H1 (cell line): ENCODE measurements at regions not wholly inside any gene's neighbourhood (a gene's known extent, or its start where the extent isn't known, plus 50 kb on each side); places are given as distances from the start of the nearest gene placed in this dataset.

Experiments used
- CTCF ChIA-PET: fragments of 300-600 bp; sonication (Branson Sonifier 250); formaldehyde crosslinking; loops from one replicate; lab custom pipeline; 2021; ENCODE audit not compliant: partially characterized antibody; lab: Charles Lee
- POLR2A ChIA-PET: fragments of 300-600 bp; sonication (Branson Sonifier 250); formaldehyde crosslinking; loops from one replicate; lab custom pipeline; 2021; ENCODE audit warnings: inconsistent platforms; ENCODE audit not compliant: partially characterized antibody; lab: Charles Lee
- DNase-seq, 2 experiments: peaks; one replicate each; pipeline versions ENCODE4 v3.0.0 to v3.0.0-alpha.2; 2010 to 2022; ENCODE audit warnings: low spot score in 2 of 2, low read depth in 1 of 2, mixed read lengths in 1 of 2
- FAIRE-seq: peaks from 2 replicates; lab custom pipeline; 2011; peaks lifted over from hg19 to GRCh38; lab: Jason Lieb, UNC
- H2AFZ ChIP-seq: 2 replicates; pipeline ENCODE4 v1.8.1; 2012; ENCODE audit warnings: low read length, inconsistent platforms
- H2AK5ac ChIP-seq: 2 replicates; pipeline ENCODE4 v1.6.1; 2013; ENCODE audit warnings: low read depth, low read length
- H2BK120ac ChIP-seq: replicated peaks from 2 replicates; pipeline ENCODE3; 2013; ENCODE audit warnings: low read depth, low read length, inconsistent platforms
- H2BK12ac ChIP-seq: 2 replicates; pipeline ENCODE4 v1.6.1; 2013; ENCODE audit warnings: low read depth, low read length
- H2BK15ac ChIP-seq: 2 replicates; pipeline ENCODE4 v1.6.1; 2013; ENCODE audit warnings: low read length
- H2BK20ac ChIP-seq: 2 replicates; pipeline ENCODE4 v1.6.1; 2013; ENCODE audit warnings: low read length
- H2BK5ac ChIP-seq: 2 replicates; pipeline ENCODE4 v1.6.1; 2013; ENCODE audit warnings: low read depth, low read length
- H3K14ac ChIP-seq: 2 replicates; pipeline ENCODE4 v1.6.1; 2013; ENCODE audit warnings: inconsistent platforms; ENCODE audit not compliant: insufficient read length
- H3K18ac ChIP-seq: 2 replicates; pipeline ENCODE4 v1.6.1; 2013; ENCODE audit warnings: low read length; ENCODE audit errors: extremely low read depth
- H3K23ac ChIP-seq: 2 replicates; pipeline ENCODE4 v1.6.1; 2013; ENCODE audit warnings: inconsistent platforms; ENCODE audit not compliant: insufficient read length
- H3K23me2 ChIP-seq: 2 replicates; pipeline ENCODE4 v1.6.1; 2013; ENCODE audit warnings: low read depth, low read length
- H3K27ac ChIP-seq: 2 replicates; pipeline ENCODE4 v1.6.1; 2011; ENCODE audit warnings: low read depth, low read length, inconsistent platforms
- H3K27me3 ChIP-seq, 4 experiments: replicated peaks in 1 of 4; 1 replicate in 1 of 4; 2 replicates in 3 of 4; pipeline versions ENCODE4 v1.6.1 to v1.8.1; 2011 to 2013; ENCODE audit warnings: low read length in 3 of 4, mild to moderate bottlenecking in 3 of 4, inconsistent platforms in 2 of 4, mixed read lengths in 2 of 4, moderate library complexity in 1 of 4; ENCODE audit not compliant: control insufficient read depth in 3 of 4, insufficient read depth in 3 of 4; ENCODE audit errors: extremely low read depth in 1 of 4
- H3K36me3 ChIP-seq, 4 experiments: 2 replicates each; pipeline versions ENCODE4 v1.6.1 to v1.8.1; 2011 to 2013; ENCODE audit warnings: mild to moderate bottlenecking in 4 of 4, low read length in 3 of 4, moderate library complexity in 2 of 4, control low read depth in 1 of 4, inconsistent platforms in 1 of 4; ENCODE audit not compliant: insufficient read depth in 4 of 4, control insufficient read depth in 2 of 4
- H3K4ac ChIP-seq: replicated peaks from 2 replicates; pipeline ENCODE3; 2013; ENCODE audit warnings: low read length, low read depth, mixed read lengths, inconsistent platforms; ENCODE audit not compliant: insufficient read length
- H3K4me1 ChIP-seq, 4 experiments: replicated peaks in 1 of 4; 1 replicate in 1 of 4; 2 replicates in 3 of 4; pipeline versions ENCODE4 v1.6.1 to v1.8.1; 2011 to 2013; ENCODE audit warnings: low read length in 3 of 4, inconsistent platforms in 2 of 4, mixed read lengths in 1 of 4; ENCODE audit not compliant: insufficient read depth in 4 of 4, control insufficient read depth in 3 of 4
- H3K4me2 ChIP-seq, 2 experiments: 2 replicates each; pipeline versions ENCODE4 v1.6.1 to v1.8.1; 2011 to 2013; ENCODE audit warnings: low read depth in 2 of 2, low read length in 2 of 2, control low read depth in 1 of 2, inconsistent platforms in 1 of 2, mild to moderate bottlenecking in 1 of 2; ENCODE audit not compliant: insufficient read depth in 1 of 2
- H3K4me3 ChIP-seq, 4 experiments: fragments of 200-600, 300-600 bp in 1 of 4; sonication (generic), shearing (Covaris generic), sonication (Bioruptor Twin) in 1 of 4; 2 replicates each; pipeline versions ENCODE4 v1.5.1 to v1.8.1; 2011 to 2016; ENCODE audit warnings: low read length in 4 of 4, low read depth in 3 of 4, control low read depth in 2 of 4, inconsistent platforms in 2 of 4, mild to moderate bottlenecking in 2 of 4, mixed read lengths in 1 of 4, moderate library complexity in 1 of 4; ENCODE audit not compliant: insufficient read depth in 2 of 4; ENCODE audit errors: extremely low read depth in 1 of 4
- H3K56ac ChIP-seq: replicated peaks from 2 replicates; pipeline ENCODE3; 2013; ENCODE audit warnings: low read depth, mild to moderate bottlenecking, mixed read lengths, low read length, inconsistent platforms; ENCODE audit not compliant: insufficient read length
- H3K79me1 ChIP-seq: 2 replicates; pipeline ENCODE4 v1.6.1; 2013; ENCODE audit warnings: low read depth, low read length, control low read depth
- H3K79me2 ChIP-seq, 2 experiments: 2 replicates each; pipeline versions ENCODE4 v1.6.1 to v1.8.1; 2012 to 2013; ENCODE audit warnings: low read length in 2 of 2, mild to moderate bottlenecking in 2 of 2, inconsistent platforms in 1 of 2; ENCODE audit not compliant: insufficient read depth in 2 of 2, control insufficient read depth in 1 of 2
- H3K9ac ChIP-seq, 4 experiments: replicated peaks in 1 of 4; 1 replicate in 1 of 4; 2 replicates in 3 of 4; pipeline versions ENCODE4 v1.6.1 to v1.8.1; 2011 to 2013; ENCODE audit warnings: low read depth in 3 of 4, low read length in 3 of 4, control low read depth in 2 of 4, mild to moderate bottlenecking in 2 of 4, moderate library complexity in 2 of 4, inconsistent platforms in 1 of 4; ENCODE audit errors: extremely low read depth in 1 of 4
- H3K9me3 ChIP-seq, 2 experiments: 2 replicates each; pipeline versions ENCODE4 v1.6.1 to v1.8.1; 2012 to 2013; ENCODE audit warnings: mild to moderate bottlenecking in 2 of 2, moderate library complexity in 2 of 2, control low read depth in 1 of 2, inconsistent platforms in 1 of 2, low read depth in 1 of 2, low read length in 1 of 2, mixed read lengths in 1 of 2; ENCODE audit not compliant: insufficient read depth in 2 of 2
- H4K20me1 ChIP-seq, 2 experiments: replicated peaks in 1 of 2; 2 replicates each; pipeline versions ENCODE3 to v1.8.1; 2011 to 2013; ENCODE audit warnings: inconsistent platforms in 2 of 2, low read length in 2 of 2, mild to moderate bottlenecking in 1 of 2; ENCODE audit not compliant: insufficient read depth in 2 of 2, control insufficient read depth in 1 of 2
- H4K5ac ChIP-seq: 2 replicates; pipeline ENCODE4 v1.6.1; 2013; ENCODE audit warnings: low read length, low read depth, mixed read lengths, inconsistent platforms; ENCODE audit not compliant: insufficient read length
- H4K8ac ChIP-seq: 2 replicates; pipeline ENCODE4 v1.8.0; 2013; ENCODE audit warnings: mild to moderate bottlenecking, moderate library complexity, low read length, inconsistent platforms; ENCODE audit not compliant: insufficient read depth; ENCODE audit errors: extremely low read depth
- H4K91ac ChIP-seq: replicated peaks from 2 replicates; pipeline ENCODE3; 2013; ENCODE audit warnings: low read length, mixed read lengths, inconsistent platforms; ENCODE audit not compliant: insufficient read length
- BCL11A ChIP-seq, 2 experiments: IDR thresholded peaks; one replicate each; pipeline ENCODE4 v1.6.1; 2011; ENCODE audit warnings: low read depth in 2 of 2, low read length in 2 of 2, mild to moderate bottlenecking in 2 of 2
- CBX5 ChIP-seq: fragments of 300-800, 300-1000 bp; sonication (generic); IDR thresholded peaks from 2 replicates; pipeline ENCODE4 v1.7.1; 2016; ENCODE audit warnings: antibody characterized with exemption, low read length, low read depth
- EGR1 ChIP-seq: IDR thresholded peaks from 2 replicates; pipeline ENCODE4 v1.6.1; 2011; ENCODE audit warnings: low read depth, low read length, borderline replicate concordance
- EP300 ChIP-seq, 2 experiments: IDR thresholded peaks; 1 replicate in 1 of 2; 2 replicates in 1 of 2; pipeline ENCODE4 v1.6.1; 2011 to 2012; ENCODE audit warnings: low read depth in 2 of 2, low read length in 2 of 2, mild to moderate bottlenecking in 2 of 2, borderline replicate concordance in 1 of 2, inconsistent platforms in 1 of 2, moderate library complexity in 1 of 2
- KDM4A ChIP-seq: IDR thresholded peaks from one replicate; pipeline ENCODE4 v1.7.1; 2012; ENCODE audit warnings: low read depth, mild to moderate bottlenecking, moderate library complexity, low read length, inconsistent platforms; ENCODE audit not compliant: severe bottlenecking
- KDM5A ChIP-seq: fragments of 200-600 bp; IDR thresholded peaks from 2 replicates; pipeline ENCODE4 v1.7.1; 2012; ENCODE audit warnings: mild to moderate bottlenecking, low read length, inconsistent platforms, mixed read lengths
- RXRA ChIP-seq: IDR thresholded peaks from 2 replicates; pipeline ENCODE4 v1.6.1; 2011; ENCODE audit warnings: low read depth, mild to moderate bottlenecking, low read length, moderate library complexity; ENCODE audit not compliant: insufficient read depth
- SP1 ChIP-seq: IDR thresholded peaks from 2 replicates; pipeline ENCODE4 v1.6.1; 2011; ENCODE audit warnings: low read depth, low read length
- TEAD4 ChIP-seq: IDR thresholded peaks from 2 replicates; pipeline ENCODE4 v1.6.1; 2012; ENCODE audit warnings: low read depth, low read length, inconsistent platforms, mixed read lengths

GRCh38 chr9:83142389-83142788 is 79.4 kb upstream of the RASEF start:
- POLR2A ChIA-PET: no interaction called here
- no peak for TF ChIP-seq EP300 (IDR thresholded peaks at IDR 0.05; ENCODE audit: borderline replicate concordance in 1 of 2, low read depth in 2 of 2, low read length in 2 of 2)
- TF ChIP-seq SP1: no peak
- no peak for TF ChIP-seq BCL11A (IDR thresholded peaks at IDR 0.05; ENCODE audit: low read depth in 2 of 2, low read length in 2 of 2)
- TF ChIP-seq KDM5A: no peak
- no peak for TF ChIP-seq KDM4A
- no peak for TF ChIP-seq TEAD4
- no peak for TF ChIP-seq CBX5
- TF ChIP-seq RXRA: no peak
- TF ChIP-seq EGR1: no peak

More at GRCh38 chr9:83142389-83142788, 79.4 kb upstream of the RASEF start:
- Histone ChIP-seq H2BK15ac (no peak overlapping the region), H3K23me2 (no peaks in the 10 kb centered on the region), H3K4ac (no peak overlapping the region), H3K36me3 (no peaks in the 10 kb centered on the region), H4K8ac (no peak overlapping the region), H3K27ac (no peak overlapping the region), H4K91ac (no peak overlapping the region), H3K14ac (no peak overlapping the region), H2BK12ac (no peak overlapping the region), H3K23ac (no peak overlapping the region), H3K56ac (no peak overlapping the region), H3K79me2 (no peaks in the 10 kb centered on the region), H3K4me2 (no peak overlapping the region), H2BK5ac (no peak overlapping the region), H2BK120ac (no peak overlapping the region), H2AK5ac (no peak overlapping the region), H3K4me3 (no peak overlapping the region), H3K18ac (no peak overlapping the region), H4K5ac (no peak overlapping the region), H2BK20ac (no peak overlapping the region), H3K9me3 (no peaks in the 10 kb centered on the region), H3K79me1 (no peaks in the 10 kb centered on the region), H3K27me3 (no peaks in the 10 kb centered on the region), H4K20me1 (no peaks in the 10 kb centered on the region), H3K4me1 (no peaks in the 10 kb centered on the region), H2AFZ (no peak overlapping the region), H3K9ac (no peak overlapping the region)
- DNase-seq (no peak), FAIRE-seq (no peak)
- CTCF ChIA-PET: no interaction called here
